ENCODE measurements at regions not wholly inside any gene's neighbourhood (a gene's known extent, or its start where the extent isn't known, plus 50 kb on each side); places are given as distances from the start of the nearest gene placed in this dataset.

DNA sequence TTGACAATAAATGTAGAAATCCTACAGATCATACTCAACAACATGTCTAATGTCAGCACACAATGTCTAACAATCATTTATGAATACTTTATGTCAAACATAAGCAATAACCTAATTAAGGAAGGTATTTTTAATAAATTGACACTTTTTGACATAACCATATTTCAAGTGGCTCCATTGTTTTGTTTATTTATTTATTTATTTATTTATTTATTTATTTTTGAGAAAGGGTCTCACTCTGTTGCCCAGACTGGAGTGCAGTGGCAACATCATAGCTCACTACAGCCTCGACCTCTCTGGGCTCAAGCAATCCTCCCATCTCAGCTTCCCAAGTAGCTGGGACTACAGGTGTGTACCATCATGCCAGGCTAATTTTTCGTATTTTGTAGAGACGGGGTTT, 267.6 kb upstream of the BTG1 start:
- TF ChIP-seq, protein P1, sequence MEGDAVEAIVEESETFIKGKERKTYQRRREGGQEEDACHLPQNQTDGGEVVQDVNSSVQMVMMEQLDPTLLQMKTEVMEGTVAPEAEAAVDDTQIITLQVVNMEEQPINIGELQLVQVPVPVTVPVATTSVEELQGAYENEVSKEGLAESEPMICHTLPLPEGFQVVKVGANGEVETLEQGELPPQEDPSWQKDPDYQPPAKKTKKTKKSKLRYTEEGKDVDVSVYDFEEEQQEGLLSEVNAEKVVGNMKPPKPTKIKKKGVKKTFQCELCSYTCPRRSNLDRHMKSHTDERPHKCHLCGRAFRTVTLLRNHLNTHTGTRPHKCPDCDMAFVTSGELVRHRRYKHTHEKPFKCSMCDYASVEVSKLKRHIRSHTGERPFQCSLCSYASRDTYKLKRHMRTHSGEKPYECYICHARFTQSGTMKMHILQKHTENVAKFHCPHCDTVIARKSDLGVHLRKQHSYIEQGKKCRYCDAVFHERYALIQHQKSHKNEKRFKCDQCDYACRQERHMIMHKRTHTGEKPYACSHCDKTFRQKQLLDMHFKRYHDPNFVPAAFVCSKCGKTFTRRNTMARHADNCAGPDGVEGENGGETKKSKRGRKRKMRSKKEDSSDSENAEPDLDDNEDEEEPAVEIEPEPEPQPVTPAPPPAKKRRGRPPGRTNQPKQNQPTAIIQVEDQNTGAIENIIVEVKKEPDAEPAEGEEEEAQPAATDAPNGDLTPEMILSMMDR (conservative IDR thresholded peaks at IDR 0.05) = no peak
- TF ChIP-seq EZH2 (IDR thresholded peaks at IDR 0.05; ENCODE audit: low read depth) = no peak
